NCI-H2029 (cell line): ENCODE measurements at regions not wholly inside any gene's neighbourhood (a gene's known extent, or its start where the extent isn't known, plus 50 kb on each side); places are given as distances from the start of the nearest gene placed in this dataset.
A peak's percentile ranks its signal among the peaks of the same experiment; 100 is the strongest.

Source experiments
- DNase-seq: peaks from one replicate; lab custom pipeline; 2025; lab: John Stamatoyannopoulos, UW

- no peak for DNase-seq
Observed at GRCh38 chr17:72301887-72302286, 181.1 kb downstream of the SOX9 start.

GRCh38 chr17:72302735-72303134 lies 181.9 kb downstream of the SOX9 start:
- DNase-seq, result no peak

- DNase-seq, result no peak
Observed at GRCh38 chr17:72303787-72304733, 183.2 kb downstream of the SOX9 start.

- DNase-seq, result no peak
Observed at GRCh38 chr17:72304859-72305258, 184.0 kb downstream of the SOX9 start.

GRCh38 chr17:72305472-72305871 lies 184.7 kb downstream of the SOX9 start:
- no peak for DNase-seq

- no peak for DNase-seq
Observed at GRCh38 chr17:72306037-72306436, 185.2 kb downstream of the SOX9 start.

- no peak for DNase-seq
Observed at GRCh38 chr17:72307836-72308235, 187.0 kb downstream of the SOX9 start.

GRCh38 chr17:72308744-72309385 lies 188.0 kb downstream of the SOX9 start:
- no peak for DNase-seq

GRCh38 chr17:72311004-72311403 lies 190.2 kb downstream of the SOX9 start:
- DNase-seq, result no peak

- no peak for DNase-seq
Observed at GRCh38 chr17:72315122-72315913, 194.5 kb downstream of the SOX9 start.

GRCh38 chr17:72318131-72318530 lies 197.3 kb downstream of the SOX9 start:
- DNase-seq, result no peak

- DNase-seq, result no peak
Observed at GRCh38 chr17:72321896-72322295, 201.1 kb downstream of the SOX9 start.

- no peak for DNase-seq
Observed at GRCh38 chr17:72332367-72332766, 211.5 kb downstream of the SOX9 start.

- no peak for DNase-seq
Observed at GRCh38 chr17:72333570-72333969, 212.8 kb downstream of the SOX9 start.

GRCh38 chr17:72334205-72334604 lies 213.4 kb downstream of the SOX9 start:
- DNase-seq, result no peak

- DNase-seq, result peak; percentile 30
Observed at GRCh38 chr17:72336026-72336803, 215.4 kb downstream of the SOX9 start.

GRCh38 chr17:72336804-72337070 lies 215.9 kb downstream of the SOX9 start:
- DNase-seq, result no peak

- no peak for DNase-seq
Observed at GRCh38 chr17:72338304-72338703, 217.5 kb downstream of the SOX9 start.

- no peak for DNase-seq
Observed at GRCh38 chr17:72338847-72339790, 218.3 kb downstream of the SOX9 start.

GRCh38 chr17:72340836-72341235 lies 220.0 kb downstream of the SOX9 start:
- no peak for DNase-seq

GRCh38 chr17:72342061-72342460 lies 221.2 kb downstream of the SOX9 start:
- DNase-seq, result no peak
